OCI-M2 (cell line): ENCODE measurements at regions not wholly inside any gene's neighbourhood (a gene's known extent, or its start where the extent isn't known, plus 50 kb on each side); places are given as distances from the start of the nearest gene placed in this dataset.
"Not testable (repeated sequence)": the region's sequence is repeated elsewhere in the genome, so short reads cannot be mapped to it uniquely, and the experiment has no call there.

Experiments
- DNase-seq: peaks from one replicate; lab custom pipeline; 2025; ENCODE audit not compliant: unreplicated experiment; lab: John Stamatoyannopoulos, UW

DNA sequence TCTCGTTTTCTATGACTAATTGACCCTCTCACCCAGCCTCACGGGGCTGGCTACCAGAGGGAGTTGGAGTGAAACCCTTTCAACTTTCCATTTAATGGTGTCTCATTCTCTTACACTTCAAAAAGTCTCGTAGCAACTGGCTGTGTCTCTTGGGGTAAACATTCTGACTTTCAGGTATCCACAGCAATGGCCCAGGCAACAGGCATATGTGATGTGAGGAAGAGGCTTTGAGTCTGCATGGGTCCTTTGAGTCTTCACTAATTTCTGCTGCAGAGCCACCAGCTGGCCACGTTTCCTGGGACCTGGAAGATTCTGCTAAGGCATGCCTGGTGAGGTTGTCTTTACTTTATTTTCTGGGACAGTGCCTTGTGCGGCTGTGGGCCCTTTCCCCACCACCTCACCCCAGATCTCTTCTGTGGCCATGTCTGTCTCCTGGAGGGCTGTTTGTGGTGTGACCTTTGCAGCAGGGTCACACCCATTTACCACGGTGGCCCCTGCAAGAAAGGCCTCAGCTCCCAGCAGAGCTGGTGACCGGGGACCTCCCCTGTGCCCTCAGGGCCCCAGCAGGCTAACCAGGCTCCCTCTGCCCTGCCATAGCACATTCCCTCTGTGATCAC is 112.5 kb upstream of the FRG1 start:
- no peak for DNase-seq

- DNase-seq: no peak
Measured at GRCh38 chr4:189832528-189832927, 108.1 kb upstream of the FRG1 start.

DNA sequence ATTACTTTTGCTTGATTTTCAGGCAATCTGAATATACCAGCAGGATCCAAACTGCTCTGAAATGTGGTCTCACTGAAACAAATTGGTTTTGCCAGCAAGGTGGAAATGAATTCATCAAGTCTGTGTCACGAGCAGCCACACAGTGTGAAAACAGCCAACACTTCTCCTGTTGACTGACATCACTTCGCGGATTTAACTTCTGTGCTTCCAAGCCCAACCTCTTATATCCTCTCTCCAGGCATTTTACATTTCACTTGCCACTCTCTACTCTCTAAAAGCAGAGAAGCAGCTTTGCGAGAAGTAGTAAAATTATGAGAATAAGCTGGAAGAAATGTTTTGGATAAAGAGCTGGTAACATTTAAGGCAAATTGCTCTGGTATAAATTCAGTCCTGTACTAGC is 106.1 kb upstream of the FRG1 start:
- DNase-seq: no peak

DNA sequence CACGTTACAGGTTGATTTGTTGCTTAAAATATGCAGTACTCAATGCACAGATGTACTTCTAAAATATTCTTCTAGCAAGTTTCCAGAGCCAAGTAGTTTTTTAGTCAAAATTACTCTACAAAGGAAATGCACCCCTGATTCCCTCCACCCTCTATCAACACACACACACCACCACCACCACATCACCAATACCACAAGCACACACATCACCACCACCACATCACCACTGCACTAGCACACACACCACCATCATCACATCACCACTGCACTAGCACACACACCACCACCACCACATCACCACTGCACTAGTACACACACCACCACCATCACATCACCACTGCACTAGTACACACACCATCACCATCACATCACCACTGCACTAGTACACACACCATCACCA is 105.2 kb upstream of the FRG1 start:
- no peak for DNase-seq

DNA sequence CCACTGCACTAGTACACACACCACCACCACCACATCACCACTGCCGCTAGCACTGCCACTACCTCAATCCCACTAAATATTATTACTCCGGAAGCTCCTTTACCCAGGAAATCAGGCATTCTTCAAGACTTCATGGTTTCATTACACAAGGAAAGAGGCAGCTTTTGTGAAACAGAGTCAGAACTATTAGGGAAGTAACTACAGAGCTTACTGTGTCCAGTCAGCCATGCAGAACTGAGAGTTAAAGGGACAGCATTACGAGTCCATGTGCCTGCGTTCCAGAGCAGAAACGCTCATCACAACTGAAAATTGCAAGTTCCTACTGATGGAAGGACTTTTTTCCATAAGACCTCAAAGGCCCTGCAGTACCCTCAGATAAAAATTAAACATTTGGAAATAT is 103.2 kb upstream of the FRG1 start:
- DNase-seq: no peak

DNA sequence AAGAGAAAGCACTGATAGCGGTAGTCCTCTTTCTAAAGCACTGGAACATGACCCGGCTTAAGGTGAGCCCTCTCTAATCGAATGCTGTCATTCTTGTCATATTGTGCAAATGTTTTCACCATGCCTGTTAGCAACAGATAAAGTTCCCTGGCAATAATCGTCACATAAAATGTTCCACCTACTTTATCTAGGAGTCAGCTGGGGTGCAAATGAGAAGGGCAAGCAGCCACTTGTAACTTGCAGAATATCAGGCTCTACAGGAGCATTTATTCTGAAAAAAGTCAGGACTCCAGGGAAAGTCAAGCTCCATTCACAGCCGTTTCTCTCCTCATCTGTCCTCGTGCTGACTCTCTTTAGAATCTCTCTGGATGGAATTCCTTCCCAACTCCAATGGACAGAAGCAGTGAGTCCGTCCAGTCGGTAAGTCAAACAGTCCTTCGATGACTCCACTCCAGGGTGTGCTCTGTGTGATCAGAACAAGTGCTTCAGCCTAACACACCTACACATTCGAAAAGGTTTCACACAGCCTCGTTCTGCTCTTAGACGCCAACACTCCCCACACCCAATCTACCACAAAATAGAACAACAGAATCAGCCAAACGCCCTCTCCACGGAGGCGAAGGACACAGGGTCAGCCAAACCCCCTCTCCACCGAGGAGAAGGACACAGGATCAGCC is 101.7 kb upstream of the FRG1 start:
- no peak for DNase-seq

DNA sequence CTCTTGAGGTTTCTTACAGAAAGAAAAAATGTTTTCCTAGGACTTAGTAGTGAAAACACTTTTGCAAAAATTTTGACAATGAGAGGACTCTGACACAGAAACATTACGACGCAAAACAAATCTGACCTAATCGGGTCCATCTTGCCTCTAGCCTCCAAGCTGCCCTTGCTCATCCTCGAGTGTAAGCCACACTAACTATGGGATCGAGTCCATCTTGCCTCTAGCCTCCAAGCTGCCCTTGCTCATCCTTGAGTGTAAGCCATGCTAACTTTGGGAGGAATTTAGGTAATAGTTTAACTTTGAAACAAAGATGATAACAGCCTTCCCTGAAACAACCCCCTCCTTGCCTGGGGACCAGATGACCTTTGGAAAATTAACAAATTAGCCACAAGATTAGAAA is 100.3 kb upstream of the FRG1 start:
- DNase-seq: no peak

- DNase-seq: no peak
Measured at GRCh38 chr4:189843413-189844009, 97.2 kb upstream of the FRG1 start.

DNA sequence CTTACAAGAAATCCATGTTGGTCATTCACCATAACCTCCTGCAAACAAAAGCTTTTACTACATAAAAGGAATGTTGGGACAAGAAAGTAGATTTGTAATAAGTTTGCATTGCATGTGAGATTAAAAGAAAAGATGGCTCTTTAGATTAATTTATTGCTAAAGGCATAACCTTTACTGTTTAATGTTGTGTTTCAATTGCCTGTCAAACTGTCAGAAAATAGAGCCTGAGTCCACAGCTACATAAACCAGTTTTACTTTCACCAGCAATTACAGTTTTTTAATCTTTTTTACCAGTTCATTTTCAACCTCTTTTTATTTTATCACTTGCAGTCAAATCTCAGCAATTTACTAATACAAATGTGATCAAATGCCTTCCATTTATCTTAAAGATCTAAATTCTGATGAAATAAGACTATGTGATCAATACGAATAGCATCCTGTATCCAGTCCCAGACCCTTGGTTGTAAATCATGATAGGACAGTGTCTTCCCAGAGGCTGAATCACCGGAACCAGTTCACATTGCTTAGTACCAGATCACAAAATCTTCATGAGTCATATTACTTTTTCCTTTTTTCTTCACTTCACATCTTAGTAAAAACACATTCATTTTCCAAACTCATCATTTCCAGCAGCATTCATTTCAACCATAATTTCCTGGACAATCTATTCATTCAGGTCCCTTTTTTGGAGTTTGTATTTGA is 95.4 kb upstream of the FRG1 start:
- DNase-seq: no peak

- not testable (repeated sequence) for DNase-seq
Measured at GRCh38 chr4:189846094-189846493, 94.6 kb upstream of the FRG1 start.

DNA sequence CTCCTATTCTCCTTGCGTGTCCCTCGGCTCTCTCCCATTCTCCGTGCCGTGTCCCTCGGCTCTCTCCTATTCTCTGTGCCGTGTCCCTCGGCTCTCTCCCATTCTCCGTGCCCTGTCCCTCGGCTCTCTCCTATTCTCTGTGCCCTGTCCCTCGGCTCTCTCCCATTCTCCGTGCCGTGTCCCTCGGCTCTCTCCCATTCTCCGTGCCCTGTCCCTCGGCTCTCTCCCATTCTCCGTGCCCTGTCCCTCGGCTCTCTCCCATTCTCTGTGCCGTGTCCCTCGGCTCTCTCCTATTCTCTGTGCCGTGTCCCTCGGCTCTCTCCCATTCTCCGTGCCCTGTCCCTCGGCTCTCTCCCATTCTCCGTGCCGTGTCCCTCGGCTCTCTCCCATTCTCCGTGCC is 94.1 kb upstream of the FRG1 start:
- not testable (repeated sequence) for DNase-seq

DNA sequence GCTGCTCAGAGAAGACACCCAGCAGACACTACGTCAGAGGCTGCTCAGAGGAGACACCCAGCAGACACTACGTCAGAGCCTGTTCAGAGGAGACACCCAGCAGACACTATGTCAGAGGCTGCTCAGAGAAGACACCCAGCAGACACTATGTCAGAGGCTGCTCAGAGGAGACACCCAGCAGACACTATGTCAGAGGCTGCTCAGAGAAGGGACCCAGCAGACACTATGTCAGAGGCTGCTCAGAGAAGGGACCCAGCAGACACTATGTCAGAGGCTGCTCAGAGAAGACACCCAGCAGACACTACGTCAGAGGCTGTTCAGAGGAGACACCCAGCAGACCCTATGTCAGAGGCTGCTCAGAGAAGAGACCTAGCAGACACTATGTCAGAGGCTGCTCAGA is 92.0 kb upstream of the FRG1 start:
- not testable (repeated sequence) for DNase-seq

DNA sequence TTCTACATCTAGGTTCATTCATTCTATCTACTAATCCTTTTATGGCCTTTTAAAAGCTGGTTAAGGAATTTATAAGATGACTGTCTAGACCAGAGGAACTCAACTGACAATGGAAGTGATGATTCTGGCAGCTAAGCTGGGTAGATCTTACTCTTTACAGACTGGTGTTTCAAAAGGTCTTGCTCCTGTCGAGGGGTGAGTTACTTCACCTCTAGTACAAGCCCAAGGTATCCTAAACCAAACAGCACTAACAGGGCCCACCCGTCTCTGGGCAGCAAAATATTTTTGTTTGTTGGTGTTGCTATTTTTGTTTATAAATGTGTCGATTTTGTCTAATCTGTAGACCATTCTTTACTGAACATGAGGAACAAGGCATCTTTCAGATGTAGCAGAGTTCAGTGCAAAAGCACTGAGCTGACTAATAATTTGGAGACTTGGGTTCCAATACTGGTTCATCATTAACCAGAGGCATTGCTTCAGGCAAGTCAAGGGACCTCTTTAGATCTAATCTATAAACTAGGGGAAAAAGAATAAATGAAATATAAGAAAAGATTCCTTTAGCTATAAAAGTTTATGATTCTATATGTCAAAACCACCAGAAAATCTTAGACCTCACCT is 90.3 kb upstream of the FRG1 start:
- no peak for DNase-seq

DNA sequence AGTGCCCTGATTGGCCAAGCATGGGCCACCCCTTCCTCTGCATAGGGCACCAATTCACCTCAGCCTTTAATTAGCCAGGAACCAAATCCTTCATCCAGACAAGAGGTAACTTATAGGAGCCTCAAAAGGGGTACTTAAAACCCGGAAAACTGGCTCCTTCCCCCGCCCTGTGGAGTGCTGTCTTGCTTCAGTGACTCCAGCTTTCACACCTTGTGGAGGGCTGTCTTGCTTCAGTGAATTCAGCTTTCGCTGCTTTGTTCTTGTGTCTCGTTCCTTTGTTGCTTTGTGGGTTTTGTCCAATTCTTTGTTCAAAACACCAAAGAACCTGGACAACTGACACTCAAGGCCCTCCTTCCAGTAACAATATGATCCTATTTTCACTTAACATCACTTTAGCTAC is 82.2 kb upstream of the FRG1 start:
- DNase-seq: no peak

GRCh38 chr4:189861101-189861500 is 79.6 kb upstream of the FRG1 start:
- DNase-seq: no peak

DNA sequence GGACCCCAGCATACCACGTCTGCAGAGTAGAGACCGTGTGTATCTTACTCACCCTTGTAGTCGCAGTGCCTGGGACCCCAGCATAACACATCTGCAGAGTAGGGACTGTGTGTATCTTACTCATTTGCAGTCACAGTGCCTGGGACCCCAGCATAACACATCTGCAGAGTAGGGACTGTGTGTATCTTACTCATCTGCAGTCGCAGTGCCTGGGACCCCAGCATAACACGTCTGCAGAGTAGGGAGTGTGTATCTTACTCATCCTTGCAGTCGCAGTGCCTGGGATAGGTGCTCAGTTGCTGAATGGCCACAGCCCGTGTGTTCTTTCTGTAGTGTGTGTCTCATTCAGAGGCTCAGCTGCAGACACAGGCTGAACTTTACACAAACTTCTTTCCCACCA is 71.4 kb upstream of the FRG1 start:
- DNase-seq: no peak

DNA sequence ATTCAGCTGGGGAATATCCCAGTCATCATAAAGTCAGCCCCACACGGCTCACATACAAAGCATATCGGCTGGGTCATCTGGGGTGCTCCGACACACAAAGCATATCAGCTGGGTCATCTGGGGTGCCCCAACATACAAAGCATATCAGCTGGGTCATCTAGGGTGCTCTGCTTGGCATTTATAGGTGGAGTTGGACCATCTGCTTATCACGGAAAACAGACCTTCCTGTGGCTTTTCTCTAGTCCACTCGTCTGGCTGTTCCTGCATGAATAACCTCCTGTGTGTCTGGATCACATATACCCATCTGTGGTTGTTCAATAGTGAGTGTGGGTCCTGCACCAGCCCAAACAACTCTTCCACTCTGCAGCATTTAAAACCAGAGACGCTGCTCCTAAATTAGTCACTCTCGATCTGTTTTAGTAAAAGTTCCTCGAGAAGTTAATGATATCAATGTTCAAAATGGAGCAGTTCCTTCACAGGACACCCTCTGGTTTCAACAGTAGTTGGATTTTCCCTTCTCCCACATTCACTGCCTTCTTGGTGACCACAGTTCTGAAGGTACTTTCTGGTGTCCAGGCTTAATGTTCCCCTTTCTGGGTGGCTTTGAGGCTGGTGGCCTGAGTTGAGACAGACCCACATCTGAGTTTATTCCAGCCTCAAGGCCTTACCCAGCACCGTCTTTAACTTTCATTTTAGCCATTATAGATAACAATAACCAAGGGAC is 70.0 kb upstream of the FRG1 start:
- DNase-seq: no peak

GRCh38 chr4:189874591-189874990 is 66.1 kb upstream of the FRG1 start:
- DNase-seq: no peak

GRCh38 chr4:189881190-189881589 is 59.5 kb upstream of the FRG1 start:
- not testable (repeated sequence) for DNase-seq

- DNase-seq: not testable (repeated sequence)
Measured at GRCh38 chr4:189888407-189888806, 52.3 kb upstream of the FRG1 start.
